HG02759 (cell line): ENCODE measurements at regions not wholly inside any gene's neighbourhood (a gene's known extent, or its start where the extent isn't known, plus 50 kb on each side); places are given as distances from the start of the nearest gene placed in this dataset.

Source experiments
- ATAC-seq: cut with Tn5 transposase; IDR thresholded peaks from one replicate; pipeline ENCODE4 v1.9.1; 2021; ENCODE audit warnings: mild to moderate bottlenecking, moderate library complexity; ENCODE audit not compliant: unreplicated experiment

- no peak for ATAC-seq
Observed at GRCh38 chr16:86710602-86710950, 132.2 kb downstream of the FOXL1 start.

- no peak for ATAC-seq
Observed at GRCh38 chr16:86712158-86713009, 134.0 kb downstream of the FOXL1 start.

- no peak for ATAC-seq
Observed at GRCh38 chr16:86713021-86713631, 134.8 kb downstream of the FOXL1 start.

DNA sequence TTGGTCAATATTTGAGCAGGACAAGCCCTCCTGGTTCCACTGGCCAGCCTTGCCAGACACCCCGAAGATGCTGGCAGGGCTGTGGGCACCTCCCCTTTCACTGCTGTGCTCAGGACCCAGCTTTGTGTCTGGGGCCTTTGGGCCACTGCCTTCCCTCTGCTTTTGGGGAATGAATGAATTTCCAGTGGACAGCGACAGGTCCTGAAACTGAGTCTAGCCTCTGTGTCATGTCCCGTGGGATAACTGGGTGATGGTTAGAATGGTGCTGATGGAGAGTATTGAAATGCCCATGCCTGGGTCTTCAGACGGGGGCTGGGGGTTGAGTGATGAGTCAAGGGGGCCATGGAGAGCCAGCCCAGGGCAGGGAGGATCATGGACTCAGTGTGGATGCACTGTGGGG is 135.8 kb downstream of the FOXL1 start:
- ATAC-seq, result no peak

DNA sequence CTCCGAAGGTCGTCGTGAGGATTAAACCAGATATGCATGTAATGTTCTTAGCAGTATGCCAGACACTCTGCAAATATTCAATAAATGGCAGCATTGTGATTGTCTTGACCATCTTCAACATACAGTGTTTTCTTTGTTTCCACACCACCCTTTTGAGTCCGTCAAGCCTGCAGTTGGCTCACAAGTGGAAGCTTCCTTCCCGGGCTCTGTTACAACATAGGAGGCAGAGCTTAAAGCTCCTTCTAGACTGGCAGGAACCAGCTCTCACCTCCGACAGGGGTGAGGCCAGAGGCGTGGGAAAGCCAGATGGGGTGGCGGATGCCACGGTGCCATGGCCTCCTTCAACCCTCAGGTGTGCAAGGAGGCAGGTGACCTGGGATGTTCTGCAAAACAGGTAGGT is 138.3 kb downstream of the FOXL1 start:
- no peak for ATAC-seq

DNA sequence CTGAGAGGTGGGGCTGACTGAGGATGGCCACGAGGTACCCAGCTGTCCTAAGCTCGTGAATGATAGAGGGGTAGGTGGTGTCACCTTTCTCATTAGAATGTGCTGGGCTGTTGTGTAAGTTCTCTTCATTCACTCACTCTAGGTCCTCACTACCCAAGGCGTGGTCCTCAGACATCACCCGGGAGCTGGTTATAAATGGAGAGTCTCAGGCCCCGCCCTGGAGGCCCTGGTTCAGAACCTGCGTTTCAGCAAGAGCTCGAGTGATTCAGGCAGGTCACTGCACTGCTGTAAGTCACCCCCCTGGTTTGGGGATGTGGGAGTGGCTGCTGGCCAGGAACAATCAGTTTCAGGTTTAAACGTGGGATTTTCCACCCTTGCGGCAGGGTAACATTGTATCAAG is 139.8 kb downstream of the FOXL1 start:
- ATAC-seq, result no peak

GRCh38 chr16:86722970-86723369 is 144.6 kb downstream of the FOXL1 start:
- ATAC-seq, result no peak

DNA sequence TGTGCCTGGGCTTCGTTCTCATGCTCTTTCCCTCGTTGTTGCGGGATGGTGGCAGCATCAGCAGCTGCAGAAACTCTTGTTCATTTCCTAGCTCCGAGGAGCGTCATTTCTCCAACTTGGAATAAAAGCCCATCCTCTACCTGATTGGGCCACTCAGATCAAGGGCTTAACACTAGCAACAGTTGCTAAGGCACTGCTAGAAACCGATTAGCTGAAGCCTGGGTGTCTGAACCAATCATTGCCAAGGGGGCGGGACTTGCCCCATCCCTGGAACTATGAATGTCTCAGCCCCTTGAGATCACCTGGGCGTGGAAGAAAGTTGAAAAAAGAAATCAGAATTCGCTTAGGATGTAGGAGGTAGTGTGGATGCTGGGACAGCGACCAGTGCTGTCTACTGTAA is 145.3 kb downstream of the FOXL1 start:
- ATAC-seq, result no peak

- ATAC-seq, result no peak
Observed at GRCh38 chr16:86725401-86725800, 147.1 kb downstream of the FOXL1 start.

DNA sequence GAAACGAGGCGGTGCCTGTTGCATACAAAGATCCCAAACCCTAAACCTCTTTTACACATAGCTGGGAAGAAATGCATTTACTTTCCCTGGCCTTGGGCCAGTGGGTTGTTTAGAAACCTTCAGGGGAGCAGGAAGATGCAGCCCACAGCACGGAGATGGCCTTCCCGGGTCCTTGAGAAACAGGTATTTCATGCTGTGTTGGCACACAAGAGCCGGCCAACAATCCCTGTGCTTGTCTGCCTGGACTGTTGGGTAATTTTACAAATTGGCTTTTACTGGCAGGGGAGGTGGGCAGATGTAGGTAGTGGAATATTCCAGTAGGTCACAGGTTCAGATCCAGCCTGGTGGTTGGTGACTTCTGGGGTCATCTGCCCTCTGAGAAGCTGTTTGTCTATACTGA is 148.0 kb downstream of the FOXL1 start:
- ATAC-seq, result no peak

DNA sequence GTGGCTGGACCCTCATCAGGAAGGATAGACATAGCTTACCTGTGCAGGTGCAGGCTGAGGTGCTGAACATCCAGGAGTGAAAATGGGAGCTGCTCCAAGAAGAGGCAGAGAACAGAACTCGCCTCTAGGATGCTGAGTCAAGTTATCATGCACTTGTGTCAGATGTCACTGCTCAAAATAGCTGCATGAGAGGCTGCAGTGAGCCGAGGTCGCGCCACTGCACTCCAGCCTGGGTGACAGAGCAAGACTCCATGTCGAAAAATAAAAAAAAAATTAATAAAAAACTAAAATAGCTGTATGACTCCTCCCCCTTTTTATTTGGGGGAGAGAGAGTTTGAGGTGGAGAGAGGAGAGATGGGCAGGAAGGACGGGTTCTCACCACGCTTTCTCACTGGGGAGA is 148.8 kb downstream of the FOXL1 start:
- ATAC-seq, result no peak

GRCh38 chr16:86727632-86728031 is 149.3 kb downstream of the FOXL1 start:
- ATAC-seq, result no peak

- no peak for ATAC-seq
Observed at GRCh38 chr16:86729686-86730085, 151.3 kb downstream of the FOXL1 start.

DNA sequence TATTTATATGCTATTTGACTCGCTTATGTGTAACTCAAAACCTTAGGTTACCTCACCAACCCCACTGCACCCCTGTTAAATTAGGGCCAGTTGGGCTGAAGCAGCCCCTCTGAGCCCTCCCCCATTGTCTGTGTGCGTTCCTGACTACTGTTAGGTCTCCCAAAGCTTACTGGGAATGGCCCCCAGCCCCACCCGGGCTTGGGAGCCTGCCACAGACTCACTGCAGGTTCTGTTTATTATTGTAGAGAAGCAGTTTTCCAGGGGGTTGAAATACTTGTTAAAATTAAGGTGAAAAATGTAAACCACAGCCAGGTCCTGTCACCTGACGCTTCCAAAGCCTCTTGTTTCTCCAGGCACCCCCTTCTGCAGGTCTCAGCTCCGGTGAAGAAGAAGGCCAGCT is 151.7 kb downstream of the FOXL1 start:
- no peak for ATAC-seq

GRCh38 chr16:86730597-86730996 is 152.2 kb downstream of the FOXL1 start:
- ATAC-seq, result no peak

DNA sequence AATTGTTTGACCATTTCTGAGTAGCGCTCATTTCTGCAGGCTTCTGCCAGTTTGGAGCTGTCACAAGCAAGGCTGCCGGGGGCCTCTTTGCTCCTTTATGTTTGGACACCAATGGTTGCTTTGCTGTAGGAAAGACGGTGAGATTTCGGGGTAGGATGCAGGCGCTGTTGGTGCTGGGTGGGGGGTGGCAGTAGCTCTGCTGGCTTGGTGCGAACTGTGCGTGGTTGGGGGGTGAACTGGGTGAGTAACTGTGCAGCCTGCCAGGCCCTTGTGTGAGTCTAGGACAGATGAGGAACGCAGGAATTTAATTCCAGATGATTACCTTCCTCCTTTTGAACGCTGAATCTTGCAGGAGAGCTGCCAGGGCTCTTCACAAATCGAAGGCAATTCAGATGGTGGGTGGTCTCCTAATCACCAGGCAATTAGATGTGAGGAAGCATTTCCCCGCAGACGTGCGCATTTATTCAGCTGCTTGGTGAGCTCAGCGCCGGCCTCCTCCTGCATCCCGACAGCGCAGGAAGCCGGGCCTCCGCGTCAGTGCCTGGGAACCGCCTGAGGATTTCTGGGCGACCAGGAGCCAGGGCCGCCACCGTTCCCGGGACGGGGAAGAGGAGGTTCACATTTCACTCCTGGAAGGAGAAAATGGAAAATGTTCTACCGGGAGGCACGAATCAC is 154.4 kb downstream of the FOXL1 start:
- no peak for ATAC-seq

DNA sequence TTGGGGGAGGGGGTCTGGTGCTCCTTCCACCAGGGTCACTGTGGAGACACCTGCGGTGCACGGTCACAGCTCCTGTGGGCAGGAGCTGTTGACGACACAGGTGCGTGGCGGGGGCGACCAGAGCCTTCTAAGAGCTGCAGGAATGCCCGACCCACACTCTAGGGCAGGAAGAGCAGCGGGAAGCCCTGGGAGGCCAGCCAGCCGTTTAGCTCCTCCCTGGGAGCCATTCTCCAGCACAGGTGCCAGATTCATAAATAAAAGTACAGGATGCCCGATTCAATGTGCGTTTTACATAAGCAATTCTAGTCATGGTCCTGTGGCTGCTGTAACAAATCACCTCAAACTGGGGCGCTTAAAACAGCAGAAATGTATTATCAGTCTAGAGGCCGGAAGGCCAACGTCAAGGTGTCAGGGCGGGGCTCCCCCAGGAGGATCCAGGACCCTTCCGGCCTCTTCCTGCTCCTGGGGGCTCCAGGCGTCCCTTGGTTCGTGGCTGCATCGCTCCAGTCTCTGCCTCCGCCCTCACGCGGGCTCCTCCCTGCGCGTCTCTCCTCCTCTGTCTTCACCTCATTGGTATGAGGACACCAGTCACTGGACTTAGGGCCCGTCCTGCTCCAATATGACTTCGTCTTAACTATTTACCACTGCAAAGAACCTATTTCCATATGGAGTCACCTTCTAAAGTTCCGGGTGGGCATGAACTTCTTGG is 155.4 kb downstream of the FOXL1 start:
- no peak for ATAC-seq

- no peak for ATAC-seq
Observed at GRCh38 chr16:86734543-86735460, 156.5 kb downstream of the FOXL1 start.

GRCh38 chr16:86735727-86736126 is 157.4 kb downstream of the FOXL1 start:
- no peak for ATAC-seq

GRCh38 chr16:86736502-86736901 is 158.2 kb downstream of the FOXL1 start:
- ATAC-seq, result no peak
